ENCODE measurements at regions not wholly inside any gene's neighbourhood (a gene's known extent, or its start where the extent isn't known, plus 50 kb on each side); places are given as distances from the start of the nearest gene placed in this dataset.
A peak's percentile ranks its signal among the peaks of the same experiment; 100 is the strongest.
"Not testable (repeated sequence)": the region's sequence is repeated elsewhere in the genome, so short reads cannot be mapped to it uniquely, and the experiment has no call there.

GRCh38 chr12:125856896-125857295 is 791.7 kb downstream of the AACS start:
- Histone ChIP-seq H3K4me1 (no peaks in the 10 kb centered on the region), H3K27me3 (no peaks in the 10 kb centered on the region), H3K4me3 (no peak overlapping the region), H3K36me3 (no peaks in the 10 kb centered on the region), H3K27ac (no peak overlapping the region), H3K9me3 (replicated peaks) (no peaks in the 10 kb centered on the region)
- DNase-seq = no peak

DNA sequence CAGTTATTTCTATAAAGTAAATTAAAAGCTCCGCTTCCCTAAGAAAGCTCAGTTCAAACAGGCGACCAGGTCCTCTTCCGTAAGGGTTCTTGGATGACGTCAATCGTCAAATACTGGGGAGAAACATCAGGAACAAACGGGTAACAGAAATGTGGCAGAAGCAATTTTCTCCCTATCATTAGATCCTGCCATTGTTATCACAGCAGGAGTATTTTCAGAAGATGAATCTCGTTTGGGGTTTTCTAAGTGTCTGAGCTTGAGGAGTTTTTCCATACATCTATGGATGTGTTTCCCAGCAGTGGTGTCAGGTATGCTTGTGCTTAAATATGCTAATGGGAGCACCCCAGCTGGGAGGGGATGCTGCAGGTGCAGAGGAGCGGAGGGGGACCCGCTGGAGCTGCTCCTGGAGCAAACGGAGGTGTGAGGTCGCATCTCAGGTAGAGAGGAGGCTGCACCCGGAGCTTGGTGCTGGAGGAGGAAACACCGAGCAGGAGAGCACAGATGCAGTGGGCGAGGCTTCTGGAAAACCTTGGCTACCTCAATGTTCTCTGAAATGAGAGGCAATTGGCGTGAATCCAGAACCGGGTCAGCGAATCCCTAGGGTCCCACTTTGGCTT is 795.5 kb downstream of the AACS start:
- no peak overlapping the region for H3K27ac ChIP-seq
- H3K36me3 ChIP-seq = no peaks in the 10 kb centered on the region
- H3K9me3 ChIP-seq (replicated peaks) = no peaks in the 10 kb centered on the region
- H3K27me3 ChIP-seq = no peaks in the 10 kb centered on the region
- H3K4me1 ChIP-seq = no peaks in the 10 kb centered on the region
- no peak for DNase-seq
- H3K4me3 ChIP-seq = no peak overlapping the region

GRCh38 chr12:125861299-125862281 is 796.4 kb downstream of the AACS start:
- no peaks in the 10 kb centered on the region for H3K36me3 ChIP-seq
- no peaks in the 10 kb centered on the region for H3K9me3 ChIP-seq (replicated peaks)
- no peak for DNase-seq
- no peak overlapping the region for H3K27ac ChIP-seq
- no peak overlapping the region for H3K4me3 ChIP-seq
- H3K27me3 ChIP-seq = no peaks in the 10 kb centered on the region
- H3K4me1 ChIP-seq = no peaks in the 10 kb centered on the region

DNA sequence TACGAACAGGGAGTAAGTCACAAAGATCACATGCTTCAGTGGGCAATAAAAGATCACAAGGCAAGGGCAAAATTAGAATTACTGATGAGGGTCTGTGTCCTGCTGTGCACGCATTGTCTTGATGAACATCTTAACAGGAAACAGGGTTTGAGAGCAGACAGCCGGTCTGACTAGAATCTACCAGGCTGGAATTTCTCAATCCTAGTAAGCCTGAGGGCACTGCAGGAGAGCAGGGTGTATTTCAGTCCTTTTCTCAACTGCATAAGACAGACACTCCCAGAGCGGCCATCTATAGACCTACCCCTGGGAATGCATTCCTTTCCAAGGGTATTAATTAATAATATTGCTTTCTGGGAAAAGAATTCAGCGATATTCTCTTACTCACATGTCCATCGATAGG is 800.0 kb downstream of the AACS start:
- not testable (repeated sequence) for H3K36me3 ChIP-seq; DNase-seq; H3K4me3 ChIP-seq; H3K27ac ChIP-seq; H3K27me3 ChIP-seq; H3K9me3 ChIP-seq (replicated peaks); H3K4me1 ChIP-seq

GRCh38 chr12:125871811-125872594 is 806.8 kb downstream of the AACS start:
- no peak for DNase-seq
- no peak overlapping the region for H3K27ac ChIP-seq

DNA sequence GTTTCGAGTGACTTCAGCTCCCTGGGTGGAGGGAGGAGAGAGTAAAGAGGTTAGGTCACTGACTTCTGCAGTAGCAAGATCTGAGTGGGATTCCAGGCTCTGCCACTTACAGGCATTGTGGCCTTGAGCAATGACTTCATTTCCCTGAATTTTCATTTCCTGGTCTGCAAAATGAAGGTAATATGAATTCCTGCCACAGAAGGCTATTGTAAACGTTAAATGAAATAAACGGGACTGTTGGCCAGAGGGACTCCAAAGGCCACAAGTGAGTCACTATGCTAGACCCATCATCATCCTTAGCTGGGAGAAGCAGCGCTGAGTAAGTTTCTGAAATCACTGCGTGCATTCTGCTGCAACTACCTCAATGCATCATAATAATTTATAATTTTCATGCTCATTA is 807.8 kb downstream of the AACS start:
- DNase-seq = no peak
- no peak overlapping the region for H3K4me3 ChIP-seq
- H3K9me3 ChIP-seq (replicated peaks) = no peaks in the 10 kb centered on the region
- H3K4me1 ChIP-seq = no peaks in the 10 kb centered on the region
- no peak overlapping the region for H3K27ac ChIP-seq
- H3K36me3 ChIP-seq = no peaks in the 10 kb centered on the region
- H3K27me3 ChIP-seq = no peaks in the 10 kb centered on the region

More at GRCh38 chr12:125871811-125872594, 806.8 kb downstream of the AACS start:
- H3K9me3 ChIP-seq (replicated peaks) = no peaks in the 10 kb centered on the region
- H3K4me1 ChIP-seq = no peaks in the 10 kb centered on the region
- H3K36me3 ChIP-seq = no peaks in the 10 kb centered on the region
- H3K4me3 ChIP-seq = no peak overlapping the region
- no peaks in the 10 kb centered on the region for H3K27me3 ChIP-seq

DNA sequence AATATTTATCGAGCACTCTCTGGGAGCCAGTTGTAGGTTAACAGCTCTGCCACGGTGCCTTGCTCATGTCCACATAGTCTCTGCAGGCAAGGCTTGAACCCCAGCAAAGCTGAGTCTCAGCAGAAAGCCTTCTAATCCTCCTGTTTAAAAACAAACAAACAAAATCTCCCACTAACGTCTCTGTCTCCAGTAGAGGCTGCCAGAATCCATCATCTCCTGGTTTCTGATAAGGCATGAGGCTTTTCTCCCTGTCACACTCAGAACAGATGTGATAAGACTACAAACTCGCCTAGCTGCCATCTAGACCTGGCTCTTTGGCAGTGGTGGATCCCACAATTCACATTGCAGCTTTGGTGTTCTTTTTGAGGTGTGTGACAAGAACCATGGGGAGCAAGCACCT is 813.2 kb downstream of the AACS start:
- Histone ChIP-seq H3K36me3 (no peaks in the 10 kb centered on the region), H3K4me1 (no peaks in the 10 kb centered on the region), H3K9me3 (replicated peaks) (no peaks in the 10 kb centered on the region), H3K27me3 (no peaks in the 10 kb centered on the region), H3K4me3 (no peak overlapping the region), H3K27ac (no peak overlapping the region)
- DNase-seq = no peak

- Histone ChIP-seq H3K9me3 (replicated peaks) (no peaks in the 10 kb centered on the region), H3K4me1 (no peaks in the 10 kb centered on the region), H3K36me3 (no peaks in the 10 kb centered on the region), H3K4me3 (no peak overlapping the region), H3K27me3 (no peaks in the 10 kb centered on the region), H3K27ac (no peak overlapping the region)
- DNase-seq = no peak
These were observed 816.9 kb downstream of the AACS start for GRCh38 chr12:125882141-125882540.

DNA sequence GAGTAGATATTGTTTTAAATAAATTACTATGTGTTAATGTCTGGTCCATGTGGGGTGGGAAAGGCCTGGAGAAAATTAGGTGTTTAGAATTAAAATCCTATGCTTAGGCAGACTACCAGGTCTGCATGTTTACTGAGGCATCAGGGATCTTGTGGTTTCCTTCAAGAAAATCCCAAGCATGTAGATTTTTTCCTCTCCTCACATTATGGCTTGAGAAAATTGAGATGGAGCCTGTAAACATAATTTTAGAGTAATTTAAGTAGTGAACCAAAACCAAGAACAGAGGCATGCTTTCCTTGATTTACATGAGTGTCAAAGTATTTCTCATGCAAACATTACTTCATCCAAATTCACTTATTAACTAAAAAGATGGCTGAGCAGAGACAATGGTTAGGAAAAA is 823.7 kb downstream of the AACS start:
- Histone ChIP-seq H3K9me3 (replicated peaks) (no peaks in the 10 kb centered on the region), H3K4me3 (no peak overlapping the region), H3K36me3 (no peaks in the 10 kb centered on the region), H3K27me3 (no peaks in the 10 kb centered on the region), H3K4me1 (no peaks in the 10 kb centered on the region), H3K27ac (no peak overlapping the region)
- no peak for DNase-seq

- H3K9me3 ChIP-seq (replicated peaks) = no peaks in the 10 kb centered on the region
- peak in 1 of 2 experiments; percentile 1 for DNase-seq
- no peak overlapping the region for H3K27ac ChIP-seq
- no peaks in the 10 kb centered on the region for H3K27me3 ChIP-seq
- no peaks in the 10 kb centered on the region for H3K4me1 ChIP-seq
- no peak overlapping the region for H3K4me3 ChIP-seq
- H3K36me3 ChIP-seq = no peaks in the 10 kb centered on the region
These were observed 824.5 kb downstream of the AACS start for GRCh38 chr12:125889742-125890141.

GRCh38 chr12:125890366-125890905 is 825.2 kb downstream of the AACS start:
- Histone ChIP-seq H3K36me3 (no peaks in the 10 kb centered on the region), H3K4me3 (no peak overlapping the region), H3K27me3 (no peaks in the 10 kb centered on the region), H3K4me1 (no peaks in the 10 kb centered on the region), H3K9me3 (replicated peaks) (no peaks in the 10 kb centered on the region), H3K27ac (no peak overlapping the region)
- DNase-seq = no peak

GRCh38 chr12:125890971-125891370 is 825.7 kb downstream of the AACS start:
- H3K27me3 ChIP-seq = no peaks in the 10 kb centered on the region
- DNase-seq = peak; percentile 2 to 5
- no peak overlapping the region for H3K27ac ChIP-seq
- no peaks in the 10 kb centered on the region for H3K4me1 ChIP-seq
- no peaks in the 10 kb centered on the region for H3K9me3 ChIP-seq (replicated peaks)
- H3K4me3 ChIP-seq = no peak overlapping the region
- H3K36me3 ChIP-seq = no peaks in the 10 kb centered on the region

DNA sequence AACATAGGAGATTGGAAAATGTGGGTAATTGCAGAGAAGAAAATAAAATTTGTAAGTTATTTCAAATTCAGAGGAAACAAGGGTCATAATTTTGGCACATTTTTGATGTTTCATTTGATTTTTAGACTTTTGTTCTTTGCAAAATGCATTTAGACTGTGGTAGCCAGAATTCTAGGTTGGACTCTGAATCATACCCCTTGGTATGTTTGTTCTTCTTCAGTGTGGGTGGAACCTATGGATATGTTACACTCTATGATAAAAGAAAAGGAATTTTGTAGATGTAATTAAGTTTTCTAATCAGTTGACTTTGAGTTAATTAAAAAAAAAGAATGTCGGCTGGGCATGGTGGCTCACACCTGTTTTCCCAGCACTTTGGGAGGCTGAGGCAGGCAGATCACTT is 827.0 kb downstream of the AACS start:
- Histone ChIP-seq H3K36me3 (no peaks in the 10 kb centered on the region), H3K27me3 (no peaks in the 10 kb centered on the region), H3K4me3 (no peak overlapping the region), H3K9me3 (replicated peaks) (no peaks in the 10 kb centered on the region), H3K27ac (no peak overlapping the region), H3K4me1 (no peaks in the 10 kb centered on the region)
- DNase-seq = no peak

- H3K27ac ChIP-seq = no peak overlapping the region
- H3K27me3 ChIP-seq = no peaks in the 10 kb centered on the region
- no peak overlapping the region for H3K4me3 ChIP-seq
- H3K4me1 ChIP-seq = no peaks in the 10 kb centered on the region
- DNase-seq = no peak
- no peaks in the 10 kb centered on the region for H3K36me3 ChIP-seq
- H3K9me3 ChIP-seq (replicated peaks) = no peaks in the 10 kb centered on the region
These were observed 837.8 kb downstream of the AACS start for GRCh38 chr12:125902991-125903390.

DNA sequence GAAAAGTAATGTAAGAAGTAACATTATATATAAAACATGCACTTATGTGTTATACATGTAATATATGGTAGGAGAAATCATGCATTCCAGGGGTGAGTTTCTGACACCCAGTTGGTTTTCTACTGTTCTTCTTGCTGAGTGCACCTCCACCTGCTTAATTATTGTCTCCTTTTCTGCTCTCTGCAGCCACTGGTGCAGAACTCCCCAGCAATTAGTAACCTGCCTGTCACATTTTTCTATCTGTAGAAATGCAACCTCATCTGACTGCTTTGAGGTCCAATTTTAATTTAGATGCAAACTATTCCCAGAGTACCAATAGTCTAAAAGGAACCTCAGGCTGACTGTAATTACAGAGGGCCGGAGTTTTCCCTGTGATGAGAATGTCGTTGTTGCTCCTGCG is 842.1 kb downstream of the AACS start:
- Histone ChIP-seq H3K27ac (no peak overlapping the region), H3K36me3 (no peaks in the 10 kb centered on the region), H3K9me3 (replicated peaks) (no peaks in the 10 kb centered on the region), H3K4me1 (no peaks in the 10 kb centered on the region), H3K4me3 (no peak overlapping the region), H3K27me3 (no peaks in the 10 kb centered on the region)
- DNase-seq = no peak

Measured in SJCRH30 (cell line).